HG03460 (cell line): ENCODE measurements at regions not wholly inside any gene's neighbourhood (a gene's known extent, or its start where the extent isn't known, plus 50 kb on each side); places are given as distances from the start of the nearest gene placed in this dataset.
"Not testable (repeated sequence)": the region's sequence is repeated elsewhere in the genome, so short reads cannot be mapped to it uniquely, and the experiment has no call there.

Experiments used
- ATAC-seq: cut with Tn5 transposase; IDR thresholded peaks from one replicate; pipeline ENCODE4 v1.9.1; 2021; ENCODE audit not compliant: unreplicated experiment

DNA sequence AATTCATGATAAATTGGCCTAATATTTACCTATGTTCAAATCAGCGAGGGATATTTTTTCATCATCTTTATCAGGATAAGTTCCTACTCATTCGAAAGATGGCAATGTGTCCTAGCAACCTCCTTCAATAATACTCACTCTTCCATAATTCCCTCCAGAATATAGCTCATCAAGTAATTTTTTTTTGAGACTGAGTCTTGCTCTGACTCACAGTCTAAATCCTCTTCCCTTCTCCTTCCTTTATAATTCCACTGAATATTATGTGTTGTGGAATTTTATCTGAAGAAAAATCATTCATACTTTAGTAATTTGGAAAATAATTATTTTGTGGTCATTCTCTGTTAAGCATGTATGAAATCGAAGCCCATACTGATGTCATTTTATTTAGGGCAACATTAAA is 663.8 kb downstream of the FLRT2 start:
- ATAC-seq, result no peak

DNA sequence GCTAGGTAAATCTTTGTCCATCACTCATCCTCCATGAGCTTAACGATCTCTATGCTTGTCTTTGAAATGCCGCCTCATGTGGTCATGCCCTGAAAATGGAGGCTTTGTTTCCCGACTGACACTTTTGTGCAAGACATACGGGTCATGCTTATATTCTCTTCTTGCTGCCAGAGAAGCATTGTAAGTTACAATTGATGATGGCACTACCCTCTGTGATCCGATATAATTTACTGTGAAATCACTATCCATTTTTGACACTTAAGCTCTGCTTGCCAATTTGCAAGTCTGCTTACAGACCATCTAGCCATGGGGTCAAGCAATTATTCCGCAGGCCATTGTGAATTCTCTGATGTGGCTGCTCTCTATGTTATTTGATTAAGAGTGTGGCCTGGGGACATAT is 650.0 kb downstream of the FLRT2 start:
- ATAC-seq, result no peak

DNA sequence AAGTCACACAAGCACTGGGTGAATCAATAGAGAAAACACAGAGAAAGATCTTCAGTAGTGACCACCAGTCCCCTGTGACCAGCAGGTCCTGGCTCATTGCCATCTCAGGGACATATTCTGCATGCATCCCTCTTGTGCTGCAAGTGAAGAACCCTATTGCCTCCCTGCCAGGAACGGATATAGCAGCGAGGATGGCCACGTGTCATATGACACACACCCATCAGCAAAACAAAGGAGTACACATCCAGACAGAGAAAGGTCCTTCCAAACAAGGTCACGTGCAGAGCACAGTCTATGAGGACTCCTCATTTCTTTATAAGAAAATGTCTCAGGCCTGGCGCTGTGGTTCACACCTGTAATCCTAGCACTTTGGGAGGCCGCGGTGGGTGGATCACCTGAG is 638.4 kb downstream of the FLRT2 start:
- ATAC-seq, result no peak

DNA sequence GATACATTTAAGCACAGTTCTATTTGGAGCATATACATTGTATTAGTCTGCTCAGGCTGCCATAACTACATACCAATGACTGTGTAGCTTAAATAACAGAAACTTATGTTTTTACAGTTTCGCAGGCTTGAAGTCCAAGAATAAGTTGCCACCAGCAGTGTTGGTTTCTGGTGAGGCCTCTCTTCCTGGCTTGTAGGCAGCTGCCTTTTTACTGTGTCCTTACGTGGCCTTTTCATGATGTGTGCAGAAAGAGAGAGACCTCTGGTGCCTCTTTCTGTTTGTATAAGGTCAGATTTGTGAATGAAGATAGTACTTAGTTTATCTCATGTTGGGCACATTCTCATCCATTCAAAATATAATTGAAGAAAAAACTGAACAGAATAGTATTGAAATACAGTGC is 636.6 kb downstream of the FLRT2 start:
- ATAC-seq, result no peak

DNA sequence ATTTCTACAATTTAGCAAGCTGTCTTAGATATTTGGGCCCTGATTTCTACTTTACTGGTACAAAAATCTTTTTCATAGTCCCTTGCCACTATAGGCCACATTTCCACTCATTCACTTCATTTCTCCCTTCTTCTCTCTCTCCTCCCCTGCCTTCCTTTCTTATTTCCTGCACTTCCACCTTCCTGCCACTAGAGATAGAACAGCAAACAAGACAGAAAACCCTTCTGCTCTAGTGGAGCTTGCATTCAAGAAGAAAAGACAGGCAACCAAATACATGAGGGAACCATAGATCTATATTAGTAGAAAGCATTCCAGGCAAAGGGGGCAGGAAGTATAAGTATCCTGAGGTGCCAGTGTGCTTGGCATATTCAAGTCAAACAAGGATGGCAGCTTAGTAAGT is 623.5 kb downstream of the FLRT2 start:
- no peak for ATAC-seq

DNA sequence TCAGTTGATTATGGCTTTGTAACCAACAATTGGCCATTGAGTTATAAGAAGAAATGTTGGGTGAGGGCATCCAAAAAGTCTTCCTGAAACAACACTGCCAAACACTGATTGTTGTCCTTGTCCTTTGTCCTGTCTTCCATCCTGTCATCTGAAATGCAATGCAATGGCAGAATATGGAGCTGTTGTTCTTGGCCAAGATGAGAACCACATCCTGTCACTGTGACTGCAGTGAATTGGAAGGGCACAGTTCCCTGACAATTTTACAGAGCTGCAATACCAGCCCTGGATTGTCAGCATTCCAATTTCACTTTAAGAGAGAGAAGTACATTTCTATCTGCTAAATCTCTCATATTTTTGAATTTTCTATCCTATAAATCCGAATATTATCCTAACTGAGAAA is 613.3 kb downstream of the FLRT2 start:
- ATAC-seq, result no peak

DNA sequence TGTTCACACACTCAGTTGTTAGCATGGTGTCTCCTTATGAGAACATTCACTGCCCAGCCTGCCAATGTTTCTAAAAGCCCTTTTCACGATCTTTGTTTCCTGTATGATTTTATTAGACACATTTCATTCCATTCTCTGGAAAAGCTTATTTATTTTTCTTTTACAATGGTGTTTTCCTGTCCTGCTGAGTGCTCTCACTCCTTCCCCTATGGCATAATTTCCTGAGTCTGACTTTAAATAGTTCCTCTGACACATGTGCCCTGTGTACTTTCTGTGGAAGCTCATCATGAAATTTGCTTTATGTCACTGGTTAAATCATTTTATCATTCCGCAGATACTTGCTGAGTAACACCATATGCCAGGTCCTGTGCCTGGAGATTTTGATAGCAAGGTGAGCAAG is 612.0 kb downstream of the FLRT2 start:
- no peak for ATAC-seq

DNA sequence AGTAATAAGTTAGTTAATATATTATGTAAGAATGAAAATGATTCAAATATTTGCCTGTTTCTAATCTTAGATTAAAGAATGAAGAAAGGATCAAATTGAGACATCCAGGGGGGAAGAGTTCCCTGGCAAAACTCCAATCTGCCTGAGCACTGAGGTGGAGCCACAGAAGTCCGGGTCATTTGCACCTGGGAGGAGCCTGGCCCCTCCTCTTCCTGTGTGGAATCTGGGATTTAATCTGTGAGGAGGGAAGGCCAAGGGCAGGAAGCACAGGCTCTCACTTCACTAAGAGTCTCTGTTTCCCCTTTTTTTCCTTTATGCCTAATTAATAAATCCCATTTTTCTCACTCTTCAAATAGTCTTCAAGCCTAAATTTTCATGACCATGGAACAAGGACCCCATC is 599.5 kb downstream of the FLRT2 start:
- no peak for ATAC-seq

DNA sequence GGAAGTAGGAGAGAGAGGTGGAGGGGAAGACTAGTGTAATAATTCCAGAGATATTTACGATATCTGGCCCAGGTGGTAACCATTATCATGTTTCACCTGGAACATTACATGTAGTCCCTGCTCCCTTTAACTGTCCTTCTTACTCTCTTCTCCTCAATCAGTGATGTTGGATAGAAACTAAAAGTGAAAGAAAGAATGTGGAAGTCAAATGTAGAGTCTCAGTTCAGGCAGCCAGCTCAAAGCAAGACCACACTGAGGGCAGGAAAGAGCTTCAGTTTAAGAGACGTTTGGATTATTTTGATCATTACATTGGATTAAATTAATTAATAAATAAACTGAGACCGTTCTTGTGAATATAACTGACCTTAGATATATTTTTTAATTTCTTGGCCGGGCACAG is 594.4 kb downstream of the FLRT2 start:
- no peak for ATAC-seq

DNA sequence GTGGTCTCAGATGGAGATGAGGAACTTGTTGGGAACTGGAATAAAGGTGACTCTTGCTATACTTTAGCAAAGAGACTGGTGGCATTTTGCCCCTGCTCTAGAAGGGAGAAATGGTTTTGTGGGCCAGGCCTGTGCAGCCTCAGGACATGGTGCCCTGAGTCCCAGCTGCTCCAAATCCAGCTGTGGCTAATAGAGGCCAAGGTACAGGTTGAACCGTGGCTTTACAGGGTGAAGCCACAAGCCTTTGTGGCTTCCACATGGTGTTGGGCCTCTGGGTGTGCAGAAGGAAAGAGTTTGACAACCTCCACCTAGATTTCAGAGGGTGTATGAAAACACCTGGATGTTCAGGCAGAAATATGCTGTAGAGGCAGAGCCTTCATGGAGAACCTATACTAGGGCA is 586.0 kb downstream of the FLRT2 start:
- ATAC-seq, result no peak

DNA sequence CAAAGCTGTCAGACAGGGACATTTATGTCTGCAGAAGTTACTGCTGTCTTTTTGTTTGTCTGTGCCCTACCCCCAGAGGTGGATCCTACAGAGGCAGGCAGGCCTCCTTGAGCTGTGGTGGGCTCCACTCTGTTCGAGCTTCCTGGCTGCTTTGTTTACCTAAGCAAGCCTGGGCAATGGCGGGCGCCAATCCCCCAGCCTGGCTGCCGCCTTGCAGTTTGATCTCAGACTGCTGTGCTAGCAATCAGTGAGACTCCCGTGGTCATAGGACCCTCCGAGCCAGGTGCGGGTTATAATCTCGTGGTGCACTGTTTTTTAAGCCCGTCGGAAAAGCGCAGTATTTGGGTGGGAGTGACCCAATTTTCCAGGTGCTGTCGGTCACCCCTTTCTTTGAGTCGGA is 580.9 kb downstream of the FLRT2 start:
- ATAC-seq, result not testable (repeated sequence)

DNA sequence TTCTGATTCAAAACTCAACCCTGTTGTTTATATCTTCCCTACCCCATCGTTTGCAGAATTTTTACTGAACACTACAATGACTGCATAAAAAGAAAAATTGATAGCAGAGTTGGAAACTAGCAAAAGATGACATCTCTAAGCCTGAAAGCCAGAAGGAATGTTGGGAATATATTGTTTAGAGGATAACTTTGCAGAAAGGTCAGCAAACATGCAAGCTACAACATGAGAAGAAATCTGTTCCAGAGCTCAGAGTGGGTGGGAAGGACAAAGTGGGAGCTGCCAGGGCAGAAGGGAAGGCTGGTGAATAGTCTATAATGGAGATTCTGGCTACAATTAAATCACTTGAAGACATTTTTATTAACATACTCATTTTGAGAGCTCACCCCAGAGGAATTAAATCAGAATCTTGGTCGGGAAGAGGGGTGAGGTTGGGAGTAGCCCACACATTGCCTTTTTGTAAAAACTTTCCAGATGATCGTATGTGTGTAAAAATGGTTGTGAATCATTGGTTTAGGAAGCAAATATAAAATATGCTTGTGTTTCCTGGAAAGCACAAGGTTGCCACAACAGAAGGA is 574.8 kb downstream of the FLRT2 start:
- ATAC-seq, result no peak

DNA sequence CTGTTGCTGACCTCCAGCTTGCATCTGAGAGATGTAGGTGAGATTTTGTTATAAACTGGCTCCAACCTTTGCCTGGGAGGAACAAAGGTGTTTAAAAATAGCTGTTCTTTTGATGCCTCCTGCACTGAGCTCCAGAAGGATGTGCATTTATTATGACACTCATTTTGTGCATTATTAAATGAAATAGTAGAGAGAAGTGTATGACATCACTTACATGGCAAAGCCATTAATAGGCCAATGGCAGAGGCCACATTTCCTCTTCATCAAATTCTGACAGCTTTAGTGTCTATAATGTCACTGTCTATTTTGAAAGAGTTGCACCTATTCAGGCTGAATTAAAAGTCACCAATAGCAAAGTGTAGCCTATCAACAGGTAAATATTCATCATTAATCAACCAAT is 564.6 kb downstream of the FLRT2 start:
- ATAC-seq, result no peak

DNA sequence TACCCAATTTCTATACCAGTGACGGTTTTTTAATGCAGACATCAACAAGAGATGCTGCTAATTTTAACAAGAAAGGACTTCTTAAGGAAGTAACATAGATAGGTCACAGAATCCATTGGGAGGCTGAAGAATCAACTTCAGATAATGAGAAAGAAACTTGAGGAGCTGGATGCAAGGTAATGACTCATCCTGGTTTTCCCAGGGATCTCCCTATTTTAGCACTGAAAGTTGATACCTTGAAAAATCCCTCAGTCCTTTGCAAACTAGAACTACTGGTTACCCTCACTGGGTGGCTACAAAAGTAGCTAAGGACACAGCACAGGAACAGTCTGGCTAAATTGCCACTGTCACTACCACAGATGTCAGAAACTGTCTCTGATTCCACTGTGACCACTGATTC is 561.9 kb downstream of the FLRT2 start:
- ATAC-seq, result no peak

DNA sequence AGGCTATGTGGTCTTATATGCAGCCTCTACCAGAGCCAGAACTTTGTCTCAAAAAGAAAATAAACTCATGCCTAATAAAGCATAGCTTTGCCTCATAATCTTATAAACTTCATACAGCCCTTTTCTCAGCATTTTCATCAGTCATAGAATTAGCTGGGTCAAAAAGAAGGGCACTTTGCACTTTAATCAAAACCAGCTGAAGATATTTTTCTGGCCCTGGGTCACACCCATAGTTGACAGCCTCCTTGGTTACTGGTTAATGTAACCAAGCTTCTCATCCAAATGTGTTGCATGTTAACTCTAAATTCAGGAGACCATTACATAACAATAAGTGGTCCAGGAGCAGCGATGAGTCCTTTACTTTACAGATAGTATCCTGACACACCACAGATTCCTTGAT is 558.2 kb downstream of the FLRT2 start:
- ATAC-seq, result no peak

DNA sequence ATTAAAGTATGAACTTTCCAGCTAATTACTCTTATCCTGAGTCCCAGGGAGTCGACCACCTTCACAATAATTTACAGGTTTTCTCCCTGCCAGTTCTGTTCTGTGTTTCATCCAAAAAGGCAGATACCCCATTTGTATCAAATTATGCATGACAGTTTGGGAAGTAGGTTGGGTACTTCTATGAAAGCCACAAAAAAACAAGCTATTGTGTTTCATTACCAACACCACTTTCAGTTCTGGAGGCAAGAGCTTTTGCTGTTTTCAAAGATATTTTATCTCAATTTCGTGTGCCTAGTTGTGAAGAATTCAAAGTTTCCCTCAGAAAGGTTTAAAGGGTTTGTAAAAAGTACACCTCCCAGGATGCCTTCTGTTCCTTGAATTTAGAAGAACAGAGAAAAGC is 557.4 kb downstream of the FLRT2 start:
- ATAC-seq, result no peak

DNA sequence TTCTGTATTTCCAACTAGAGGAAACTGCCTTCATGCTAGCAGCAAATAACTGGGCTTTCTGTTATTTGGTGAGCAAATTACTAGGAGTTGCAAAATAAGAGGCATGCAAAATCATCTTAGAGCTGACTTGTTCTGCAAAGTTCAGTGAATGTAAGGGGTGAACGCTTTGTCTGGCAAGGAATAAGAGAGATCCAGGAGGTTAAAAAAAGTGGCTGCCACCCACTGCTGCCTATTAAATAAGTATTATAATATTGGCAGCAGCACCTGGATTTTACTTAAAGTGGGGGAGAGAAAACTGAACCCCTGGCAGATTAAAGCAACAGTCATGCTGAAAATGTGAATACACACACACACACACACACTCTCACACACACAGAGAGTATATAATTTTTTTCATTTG is 557.0 kb downstream of the FLRT2 start:
- no peak for ATAC-seq

DNA sequence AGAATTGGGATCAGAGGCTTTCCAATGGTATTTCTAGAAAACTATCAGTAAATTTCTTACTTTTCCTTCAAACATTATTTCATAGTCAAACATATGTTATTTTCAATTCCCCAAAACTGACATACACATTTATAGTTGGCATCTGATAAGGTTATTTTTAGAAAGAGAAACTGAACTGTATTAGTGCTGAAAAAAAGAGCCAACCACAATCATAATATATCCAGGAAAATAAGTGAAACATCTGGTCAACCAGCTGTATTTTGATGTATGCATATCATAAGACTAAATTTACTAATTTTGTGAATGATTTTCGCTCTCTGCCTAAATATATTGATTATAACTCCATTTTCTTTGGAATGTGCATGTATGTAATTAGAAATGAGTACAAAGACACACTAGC is 554.2 kb downstream of the FLRT2 start:
- no peak for ATAC-seq

DNA sequence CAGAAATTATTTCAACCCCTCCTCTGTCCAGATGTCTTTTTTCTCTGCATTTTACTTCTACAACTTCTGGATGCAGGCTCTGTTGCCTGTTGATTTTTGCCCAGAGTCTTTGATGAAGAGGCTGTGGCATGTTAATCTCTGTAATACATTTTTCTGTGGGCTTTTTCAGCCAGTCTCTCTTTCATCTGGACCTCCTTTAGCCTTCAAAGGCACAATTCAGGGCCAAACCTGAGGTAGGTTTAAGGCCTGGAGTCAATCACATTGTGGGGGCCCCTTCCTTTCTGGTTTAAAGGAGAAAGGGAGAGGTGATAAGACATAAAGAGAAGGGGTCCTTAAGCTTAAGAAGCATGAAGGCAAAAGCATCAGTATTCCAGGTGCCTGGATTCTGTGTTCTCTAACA is 553.7 kb downstream of the FLRT2 start:
- ATAC-seq, result no peak

DNA sequence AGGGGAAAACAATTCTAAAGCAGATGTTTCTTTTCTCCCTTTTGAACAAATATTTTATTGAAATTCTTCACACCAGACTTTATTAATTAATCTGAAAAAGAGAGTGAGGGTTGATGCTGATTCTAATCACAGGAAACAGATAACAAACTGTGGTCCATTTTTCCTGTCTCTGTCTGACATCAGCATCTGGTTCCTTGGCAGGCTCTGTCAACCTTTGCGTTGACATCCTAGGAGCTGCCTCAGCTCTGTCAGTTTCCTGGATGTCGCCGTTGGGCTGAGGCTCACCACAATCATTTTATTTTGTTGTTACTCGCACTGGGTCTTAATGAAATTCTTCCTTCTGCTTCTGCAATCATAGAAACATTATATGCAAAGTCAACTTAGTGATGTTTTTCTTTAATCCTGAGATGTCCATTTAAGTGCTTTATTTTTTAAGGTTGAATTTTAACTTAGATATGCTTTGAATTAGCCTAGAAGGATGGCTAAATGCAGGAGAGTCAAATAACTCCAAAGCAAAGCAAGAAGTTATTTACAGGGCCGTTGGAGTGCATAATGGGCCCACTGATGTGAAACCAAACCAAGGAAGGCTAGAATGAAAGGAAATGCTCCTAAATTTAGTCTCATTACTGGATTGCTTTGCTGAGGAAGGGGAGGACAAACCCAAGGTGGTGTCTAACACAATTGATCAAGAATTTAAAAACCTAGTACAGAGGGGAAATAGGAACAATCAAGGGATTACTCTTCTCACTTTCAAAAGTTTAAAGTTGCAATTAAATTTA is 542.4 kb downstream of the FLRT2 start:
- ATAC-seq, result no peak

DNA sequence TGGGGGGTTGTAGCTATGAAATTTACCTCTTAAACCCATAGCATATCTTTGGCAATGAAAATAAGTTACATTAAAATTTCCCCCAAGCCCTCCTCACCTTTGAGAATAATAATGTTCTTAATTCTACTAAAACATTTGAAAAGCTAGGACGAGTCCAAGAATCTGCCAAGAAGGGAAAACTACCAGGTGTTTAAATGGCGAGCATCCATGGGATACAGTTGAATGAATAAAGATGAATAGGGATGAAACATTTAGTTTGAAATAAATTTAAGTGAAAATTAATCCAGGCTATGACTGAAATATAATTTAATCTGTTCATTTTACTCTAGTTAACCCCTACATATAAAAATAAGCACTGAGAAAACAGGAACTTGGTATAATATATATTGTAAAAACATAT is 536.7 kb downstream of the FLRT2 start:
- ATAC-seq, result no peak

DNA sequence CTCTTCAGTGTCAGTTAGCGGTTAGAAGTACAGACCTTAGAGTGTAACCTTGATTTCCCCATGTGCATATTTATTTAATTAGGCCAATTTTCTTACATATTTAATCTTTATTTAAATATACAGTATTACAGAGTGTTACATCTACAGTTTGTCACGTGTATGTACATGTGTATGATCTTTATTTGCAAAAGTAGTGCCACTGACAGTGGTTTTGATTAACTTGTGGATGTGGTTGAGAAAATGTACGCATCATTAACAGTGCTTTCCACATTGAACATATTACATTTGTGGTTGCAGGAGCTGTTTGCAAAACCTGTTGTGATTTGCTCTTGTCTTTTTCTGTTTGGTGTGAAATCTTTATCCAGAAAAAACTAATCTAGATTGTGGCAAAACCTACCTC is 535.5 kb downstream of the FLRT2 start:
- no peak for ATAC-seq

DNA sequence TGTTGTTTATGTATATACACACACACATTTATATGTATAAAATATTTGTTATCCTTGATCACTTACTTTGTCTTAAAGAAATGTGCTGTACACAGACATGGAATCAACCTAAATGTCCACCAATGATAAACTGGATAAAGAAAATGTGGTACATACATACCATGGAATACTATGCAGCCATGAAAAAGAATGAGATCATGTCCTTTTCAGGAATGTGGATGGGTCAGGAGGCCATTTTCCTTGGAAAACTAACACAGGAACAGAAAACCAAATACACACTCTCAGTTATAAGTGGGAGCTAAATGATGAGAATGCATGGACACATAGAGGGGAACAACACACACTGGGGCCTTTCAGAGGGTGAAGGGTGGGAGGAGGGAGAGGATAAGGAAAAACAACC is 534.7 kb downstream of the FLRT2 start:
- ATAC-seq, result not testable (repeated sequence)
